ENCODE measurements at regions not wholly inside any gene's neighbourhood (a gene's known extent, or its start where the extent isn't known, plus 50 kb on each side); places are given as distances from the start of the nearest gene placed in this dataset.

DNA sequence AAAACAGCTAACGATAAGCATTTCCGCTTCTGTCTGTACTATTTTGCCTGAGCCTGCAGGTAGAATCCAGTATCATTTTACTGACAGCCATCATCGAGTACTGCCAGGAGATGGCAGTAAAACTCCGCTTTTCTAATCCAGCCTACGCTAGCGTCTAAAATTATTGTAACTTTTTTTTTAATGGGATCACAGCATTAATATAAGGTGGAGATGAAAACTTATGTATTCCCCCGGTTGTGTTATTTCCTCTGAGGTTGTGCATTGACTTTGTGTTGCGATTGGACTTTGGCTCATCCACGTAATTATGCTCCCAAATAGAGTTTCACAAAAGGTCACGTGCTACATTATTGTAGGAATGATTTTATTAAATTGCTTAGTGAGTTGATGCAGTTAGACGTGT lies 248.1 kb downstream of the C4orf33 start (continued):
- TF ChIP-seq, protein P1, sequence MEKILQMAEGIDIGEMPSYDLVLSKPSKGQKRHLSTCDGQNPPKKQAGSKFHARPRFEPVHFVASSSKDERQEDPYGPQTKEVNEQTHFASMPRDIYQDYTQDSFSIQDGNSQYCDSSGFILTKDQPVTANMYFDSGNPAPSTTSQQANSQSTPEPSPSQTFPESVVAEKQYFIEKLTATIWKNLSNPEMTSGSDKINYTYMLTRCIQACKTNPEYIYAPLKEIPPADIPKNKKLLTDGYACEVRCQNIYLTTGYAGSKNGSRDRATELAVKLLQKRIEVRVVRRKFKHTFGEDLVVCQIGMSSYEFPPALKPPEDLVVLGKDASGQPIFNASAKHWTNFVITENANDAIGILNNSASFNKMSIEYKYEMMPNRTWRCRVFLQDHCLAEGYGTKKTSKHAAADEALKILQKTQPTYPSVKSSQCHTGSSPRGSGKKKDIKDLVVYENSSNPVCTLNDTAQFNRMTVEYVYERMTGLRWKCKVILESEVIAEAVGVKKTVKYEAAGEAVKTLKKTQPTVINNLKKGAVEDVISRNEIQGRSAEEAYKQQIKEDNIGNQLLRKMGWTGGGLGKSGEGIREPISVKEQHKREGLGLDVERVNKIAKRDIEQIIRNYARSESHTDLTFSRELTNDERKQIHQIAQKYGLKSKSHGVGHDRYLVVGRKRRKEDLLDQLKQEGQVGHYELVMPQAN (IDR thresholded peaks at IDR 0.05; ENCODE audit: borderline replicate concordance) = no peak
- TF ChIP-seq ZNF143 (CRISPR knock-in tag; IDR thresholded peaks at IDR 0.05) (no peak), RAD51 (IDR thresholded peaks at IDR 0.05; ENCODE audit: borderline replicate concordance, low read depth) (peak; percentile 59; the same call in 1 of the 2 replicates), ASH1L (IDR thresholded peaks at IDR 0.05; ENCODE audit: borderline replicate concordance, low read depth, partially characterized antibody) (no peak), ETS2 (tag; IDR thresholded peaks at IDR 0.05; ENCODE audit: borderline replicate concordance, poor library complexity, severe bottlenecking) (no peak), SMAD4 (CRISPR knock-in tag; conservative IDR thresholded peaks at IDR 0.05) (no peak), PURB (CRISPR knock-in tag; IDR thresholded peaks at IDR 0.05; ENCODE audit: low read depth) (no peak), FOSL1 (tag; conservative IDR thresholded peaks at IDR 0.05) (no peak), MAZ (CRISPR knock-in tag; conservative IDR thresholded peaks at IDR 0.05 in 1 of 2, IDR thresholded peaks at IDR 0.05 in 1 of 2) (no peak), E2F3 (CRISPR knock-in tag; IDR thresholded peaks at IDR 0.05) (no peak), ELF1 (tag; IDR thresholded peaks at IDR 0.05) (no peak)
- TF ChIP-seq, protein P2, sequence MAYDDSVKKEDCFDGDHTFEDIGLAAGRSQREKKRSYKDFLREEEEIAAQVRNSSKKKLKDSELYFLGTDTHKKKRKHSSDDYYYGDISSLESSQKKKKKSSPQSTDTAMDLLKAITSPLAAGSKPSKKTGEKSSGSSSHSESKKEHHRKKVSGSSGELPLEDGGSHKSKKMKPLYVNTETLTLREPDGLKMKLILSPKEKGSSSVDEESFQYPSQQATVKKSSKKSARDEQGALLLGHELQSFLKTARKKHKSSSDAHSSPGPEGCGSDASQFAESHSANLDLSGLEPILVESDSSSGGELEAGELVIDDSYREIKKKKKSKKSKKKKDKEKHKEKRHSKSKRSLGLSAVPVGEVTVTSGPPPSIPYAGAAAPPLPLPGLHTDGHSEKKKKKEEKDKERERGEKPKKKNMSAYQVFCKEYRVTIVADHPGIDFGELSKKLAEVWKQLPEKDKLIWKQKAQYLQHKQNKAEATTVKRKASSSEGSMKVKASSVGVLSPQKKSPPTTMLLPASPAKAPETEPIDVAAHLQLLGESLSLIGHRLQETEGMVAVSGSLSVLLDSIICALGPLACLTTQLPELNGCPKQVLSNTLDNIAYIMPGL (CRISPR knock-in tag; IDR thresholded peaks at IDR 0.05) = no peak
- TF ChIP-seq, protein P3, sequence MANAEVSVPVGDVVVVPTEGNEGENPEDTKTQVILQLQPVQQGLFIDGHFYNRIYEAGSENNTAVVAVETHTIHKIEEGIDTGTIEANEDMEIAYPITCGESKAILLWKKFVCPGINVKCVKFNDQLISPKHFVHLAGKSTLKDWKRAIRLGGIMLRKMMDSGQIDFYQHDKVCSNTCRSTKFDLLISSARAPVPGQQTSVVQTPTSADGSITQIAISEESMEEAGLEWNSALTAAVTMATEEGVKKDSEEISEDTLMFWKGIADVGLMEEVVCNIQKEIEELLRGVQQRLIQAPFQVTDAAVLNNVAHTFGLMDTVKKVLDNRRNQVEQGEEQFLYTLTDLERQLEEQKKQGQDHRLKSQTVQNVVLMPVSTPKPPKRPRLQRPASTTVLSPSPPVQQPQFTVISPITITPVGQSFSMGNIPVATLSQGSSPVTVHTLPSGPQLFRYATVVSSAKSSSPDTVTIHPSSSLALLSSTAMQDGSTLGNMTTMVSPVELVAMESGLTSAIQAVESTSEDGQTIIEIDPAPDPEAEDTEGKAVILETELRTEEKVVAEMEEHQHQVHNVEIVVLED (CRISPR knock-in tag; IDR thresholded peaks at IDR 0.05) = no peak
- TF ChIP-seq, protein P4, sequence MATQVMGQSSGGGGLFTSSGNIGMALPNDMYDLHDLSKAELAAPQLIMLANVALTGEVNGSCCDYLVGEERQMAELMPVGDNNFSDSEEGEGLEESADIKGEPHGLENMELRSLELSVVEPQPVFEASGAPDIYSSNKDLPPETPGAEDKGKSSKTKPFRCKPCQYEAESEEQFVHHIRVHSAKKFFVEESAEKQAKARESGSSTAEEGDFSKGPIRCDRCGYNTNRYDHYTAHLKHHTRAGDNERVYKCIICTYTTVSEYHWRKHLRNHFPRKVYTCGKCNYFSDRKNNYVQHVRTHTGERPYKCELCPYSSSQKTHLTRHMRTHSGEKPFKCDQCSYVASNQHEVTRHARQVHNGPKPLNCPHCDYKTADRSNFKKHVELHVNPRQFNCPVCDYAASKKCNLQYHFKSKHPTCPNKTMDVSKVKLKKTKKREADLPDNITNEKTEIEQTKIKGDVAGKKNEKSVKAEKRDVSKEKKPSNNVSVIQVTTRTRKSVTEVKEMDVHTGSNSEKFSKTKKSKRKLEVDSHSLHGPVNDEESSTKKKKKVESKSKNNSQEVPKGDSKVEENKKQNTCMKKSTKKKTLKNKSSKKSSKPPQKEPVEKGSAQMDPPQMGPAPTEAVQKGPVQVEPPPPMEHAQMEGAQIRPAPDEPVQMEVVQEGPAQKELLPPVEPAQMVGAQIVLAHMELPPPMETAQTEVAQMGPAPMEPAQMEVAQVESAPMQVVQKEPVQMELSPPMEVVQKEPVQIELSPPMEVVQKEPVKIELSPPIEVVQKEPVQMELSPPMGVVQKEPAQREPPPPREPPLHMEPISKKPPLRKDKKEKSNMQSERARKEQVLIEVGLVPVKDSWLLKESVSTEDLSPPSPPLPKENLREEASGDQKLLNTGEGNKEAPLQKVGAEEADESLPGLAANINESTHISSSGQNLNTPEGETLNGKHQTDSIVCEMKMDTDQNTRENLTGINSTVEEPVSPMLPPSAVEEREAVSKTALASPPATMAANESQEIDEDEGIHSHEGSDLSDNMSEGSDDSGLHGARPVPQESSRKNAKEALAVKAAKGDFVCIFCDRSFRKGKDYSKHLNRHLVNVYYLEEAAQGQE (IDR thresholded peaks at IDR 0.05; ENCODE audit: borderline replicate concordance) = peak; percentile 43; the same call in 1 of the 2 replicates
- TF ChIP-seq, protein P4 (CRISPR knock-in tag; IDR thresholded peaks at IDR 0.05; ENCODE audit: low read depth) = no peak
